ENCODE measurements at regions not wholly inside any gene's neighbourhood (a gene's known extent, or its start where the extent isn't known, plus 50 kb on each side); places are given as distances from the start of the nearest gene placed in this dataset.
"Not testable (repeated sequence)": the region's sequence is repeated elsewhere in the genome, so short reads cannot be mapped to it uniquely, and the experiment has no call there.

- DNase-seq (ENCODE audit: low spot score) = peak; percentile 96
Observed at GRCh38 chrX:1903236-1903935, 288.5 kb downstream of the ASMT start.

GRCh38 chrX:1904663-1905218 lies 289.9 kb downstream of the ASMT start:
- DNase-seq (ENCODE audit: low spot score) = no peak

GRCh38 chrX:1906028-1906427 lies 291.2 kb downstream of the ASMT start:
- no peak for DNase-seq (ENCODE audit: low spot score)

- DNase-seq (ENCODE audit: low spot score) = not testable (repeated sequence)
Observed at GRCh38 chrX:1908996-1909395, 294.1 kb downstream of the ASMT start.

GRCh38 chrX:1909419-1910206 lies 294.8 kb downstream of the ASMT start:
- no peak for DNase-seq (ENCODE audit: low spot score)

GRCh38 chrX:1910207-1910470 lies 295.3 kb downstream of the ASMT start:
- DNase-seq (ENCODE audit: low spot score) = no peak

- peak; percentile 35 for DNase-seq (ENCODE audit: low spot score)
Observed at GRCh38 chrX:1911401-1912128, 296.7 kb downstream of the ASMT start.

- DNase-seq (ENCODE audit: low spot score) = no peak
Observed at GRCh38 chrX:1912193-1912592, 297.3 kb downstream of the ASMT start.

GRCh38 chrX:1914606-1915365 lies 299.9 kb downstream of the ASMT start:
- DNase-seq (ENCODE audit: low spot score) = peak; percentile 26

- no peak for DNase-seq (ENCODE audit: low spot score)
Observed at GRCh38 chrX:1918780-1919179, 303.9 kb downstream of the ASMT start.

GRCh38 chrX:1925053-1925481 lies 310.2 kb downstream of the ASMT start:
- no peak for DNase-seq (ENCODE audit: low spot score)

GRCh38 chrX:1928805-1929204 lies 313.9 kb downstream of the ASMT start:
- DNase-seq (ENCODE audit: low spot score) = no peak

GRCh38 chrX:1932231-1932630 lies 317.4 kb downstream of the ASMT start:
- peak; percentile 98 for DNase-seq (ENCODE audit: low spot score)

GRCh38 chrX:1933964-1934363 lies 319.1 kb downstream of the ASMT start:
- no peak for DNase-seq (ENCODE audit: low spot score)

- no peak for DNase-seq (ENCODE audit: low spot score)
Observed at GRCh38 chrX:1935805-1936204, 320.9 kb downstream of the ASMT start.

GRCh38 chrX:1938190-1938589 lies 323.3 kb downstream of the ASMT start:
- DNase-seq (ENCODE audit: low spot score) = no peak

GRCh38 chrX:1941321-1941720 lies 326.5 kb downstream of the ASMT start:
- no peak for DNase-seq (ENCODE audit: low spot score)

GRCh38 chrX:1945879-1946278 lies 331.0 kb downstream of the ASMT start:
- DNase-seq (ENCODE audit: low spot score) = no peak

- no peak for DNase-seq (ENCODE audit: low spot score)
Observed at GRCh38 chrX:1946974-1947373, 332.1 kb downstream of the ASMT start.

Data from A172 (cell line).